ENCODE measurements at regions not wholly inside any gene's neighbourhood (a gene's known extent, or its start where the extent isn't known, plus 50 kb on each side); places are given as distances from the start of the nearest gene placed in this dataset.

GRCh38 chr6:134503585-134504281, 185.8 kb upstream of the SGK1 start:
- CTCF ChIA-PET (ENCODE audit: low intra/inter-chr PET ratio), result no interaction called here
- 28% methylated on average over 7 of the region's 7 CpGs for WGBS (ENCODE audit: insufficient coverage, low coverage, missing lambda C conversion rate)
- ATAC-seq (no peak), FAIRE-seq (peak; percentile 11), DNase-seq (ENCODE audit: extremely low read depth in 1 of 4, low spot score in 3 of 4) (no peak)
- Histone ChIP-seq H4K20me1 (replicated peaks; ENCODE audit: control insufficient read depth, insufficient read depth, low read length) (no peaks in the 10 kb centered on the region), H3K9me1 (ENCODE audit: control insufficient read depth, insufficient read depth, low read length) (no peaks in the 10 kb centered on the region), H3K9ac (ENCODE audit: insufficient read depth in 1 of 2, low read depth in 2 of 2, low read length in 2 of 2) (no peak overlapping the region), H3K79me2 (ENCODE audit: control insufficient read depth, insufficient read depth, low read length) (no peaks in the 10 kb centered on the region), H3K27ac (ENCODE audit: extremely low read depth, low read depth, low read length) (no peak overlapping the region), H3K4me2 (ENCODE audit: insufficient read depth, low read length) (no peak overlapping the region), H3K27me3 (ENCODE audit: control insufficient read depth in 2 of 2, insufficient read depth in 2 of 2, low read length in 2 of 2) (peaks cover 0 to 6% of the 10 kb centered on the region in 2 experiments; a peak in 1 of 5 replicates), H3K4me1 (replicated peaks in 1 of 2; ENCODE audit: control insufficient read depth in 2 of 2, insufficient read depth in 2 of 2, low read length in 2 of 2) (peaks cover 0 to 7% of the 10 kb centered on the region in 2 experiments; a peak in 3 of 5 replicates), H3K9me3 (replicated peaks; ENCODE audit: control insufficient read depth, insufficient read depth, low read depth, low read length) (no peaks in the 10 kb centered on the region), H3K4me3 (no peak overlapping the region), H2AFZ (ENCODE audit: low read depth, low read length) (peak overlapping the region; percentile 46), H3K36me3 (ENCODE audit: control insufficient read depth, insufficient read depth, low read length) (no peaks in the 10 kb centered on the region)
- TF ChIP-seq ZC3H8 (IDR thresholded peaks at IDR 0.05) (no peak), ZNF174 (CRISPR knock-in tag; IDR thresholded peaks at IDR 0.05) (no peak)
- in situ Hi-C loops (cut with MboI), result no loop called here
- intact Hi-C loops (cut with micrococcal nuclease), result no loop called here
- POLR2A ChIA-PET, result interaction anchor here (0.7 to 1.1 kb wide), 2 partner anchors 12 to 330 kb away, joined by 3 to 4 read pairs; no protein-coding TSS in a partner anchor
- no TSS peak for BruUV-seq (replicated peaks)

GRCh38 chr6:134502614-134503549, 185.0 kb upstream of the SGK1 start:
- in situ Hi-C loops (cut with MboI), result no loop called here
- ATAC-seq, result no peak
- H2AFZ ChIP-seq (ENCODE audit: low read depth, low read length), result peak overlapping the region; percentile 79
- TF ChIP-seq HMG20B (CRISPR knock-in tag; IDR thresholded peaks at IDR 0.05) (no peak), GABPA (tag; conservative IDR thresholded peaks at IDR 0.05; ENCODE audit: low read depth) (0 out of 2 replicates have a peak, but pooled peaks have one; percentile 14)

More at GRCh38 chr6:134502614-134503549, 185.0 kb upstream of the SGK1 start:
- Histone ChIP-seq H3K4me2 (ENCODE audit: insufficient read depth, low read length) (peak overlapping the region; percentile 4; the same call in 1 of the 2 replicates), H4K20me1 (replicated peaks; ENCODE audit: control insufficient read depth, insufficient read depth, low read length) (no peaks in the 10 kb centered on the region), H3K79me2 (ENCODE audit: control insufficient read depth, insufficient read depth, low read length) (no peaks in the 10 kb centered on the region), H3K27me3 (ENCODE audit: control insufficient read depth in 2 of 2, insufficient read depth in 2 of 2, low read length in 2 of 2) (peaks cover 0 to 6% of the 10 kb centered on the region in 2 experiments; a peak in 1 of 5 replicates), H3K9me3 (replicated peaks; ENCODE audit: control insufficient read depth, insufficient read depth, low read depth, low read length) (no peaks in the 10 kb centered on the region), H3K27ac (ENCODE audit: extremely low read depth, low read depth, low read length) (no peak overlapping the region), H3K4me3 (no peak overlapping the region), H3K9me1 (ENCODE audit: control insufficient read depth, insufficient read depth, low read length) (no peaks in the 10 kb centered on the region), H3K4me1 (replicated peaks in 1 of 2; ENCODE audit: control insufficient read depth in 2 of 2, insufficient read depth in 2 of 2, low read length in 2 of 2) (peaks cover 0 to 7% of the 10 kb centered on the region in 2 experiments; a peak in 3 of 5 replicates), H3K9ac (ENCODE audit: insufficient read depth in 1 of 2, low read depth in 2 of 2, low read length in 2 of 2) (peak overlapping the region in 1 of 2 experiments; percentile 62; a peak in 2 of 4 replicates), H3K36me3 (ENCODE audit: control insufficient read depth, insufficient read depth, low read length) (no peaks in the 10 kb centered on the region)
- FAIRE-seq (peak; percentile 63), DNase-seq (ENCODE audit: extremely low read depth in 1 of 4, low spot score in 3 of 4) (no peak)
- no TSS peak for BruUV-seq (replicated peaks)
- ChIA-PET CTCF (ENCODE audit: low intra/inter-chr PET ratio) (no interaction called here), POLR2A (interaction anchor here (0.6 to 1.1 kb wide), 4 partner anchors 11 to 329 kb away, joined by 3 to 4 read pairs (median 3); no protein-coding TSS in a partner anchor)
- WGBS (ENCODE audit: insufficient coverage, low coverage, missing lambda C conversion rate), result 24% methylated on average over 12 of the region's 12 CpGs
- intact Hi-C loops (cut with micrococcal nuclease), result no loop called here
